H54 (cell line): ENCODE measurements at regions not wholly inside any gene's neighbourhood (a gene's known extent, or its start where the extent isn't known, plus 50 kb on each side); places are given as distances from the start of the nearest gene placed in this dataset.
"Not testable (repeated sequence)": the region's sequence is repeated elsewhere in the genome, so short reads cannot be mapped to it uniquely, and the experiment has no call there.

Experiments
- DNase-seq: peaks from one replicate; pipeline ENCODE4 v3.0.0; 2011; ENCODE audit warnings: low spot score, mixed read lengths; ENCODE audit not compliant: insufficient read length
- FAIRE-seq: peaks from 3 replicates; lab custom pipeline; 2011; peaks lifted over from hg19 to GRCh38; lab: Jason Lieb, UNC
- POLR2A ChIP-seq: IDR thresholded peaks from 2 replicates; pipeline ENCODE4 v1.6.1; 2011; ENCODE audit warnings: low read depth, mild to moderate bottlenecking, low read length

DNA sequence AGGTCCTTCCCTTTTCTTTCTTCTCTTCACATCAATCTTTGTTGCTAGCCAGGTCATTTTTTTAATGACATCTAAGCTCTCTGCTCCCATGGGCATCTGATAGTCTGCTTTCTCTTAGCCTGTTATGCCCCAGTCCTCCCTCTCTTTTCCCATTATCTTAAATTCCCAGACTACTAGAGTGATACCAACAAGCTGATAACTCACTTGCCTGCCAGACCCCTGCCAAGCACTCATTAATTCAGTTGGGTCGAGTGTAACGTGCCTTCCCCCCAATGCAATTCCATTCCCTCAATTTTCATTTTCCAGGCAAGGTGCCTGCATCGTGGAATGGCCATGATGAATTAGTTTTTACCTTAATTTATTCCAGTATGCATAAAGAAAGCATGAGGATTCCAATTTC lies 450.8 kb upstream of the ADAMTS9 start:
- FAIRE-seq (no peak), DNase-seq (no peak)
- TF ChIP-seq POLR2A: no peak

DNA sequence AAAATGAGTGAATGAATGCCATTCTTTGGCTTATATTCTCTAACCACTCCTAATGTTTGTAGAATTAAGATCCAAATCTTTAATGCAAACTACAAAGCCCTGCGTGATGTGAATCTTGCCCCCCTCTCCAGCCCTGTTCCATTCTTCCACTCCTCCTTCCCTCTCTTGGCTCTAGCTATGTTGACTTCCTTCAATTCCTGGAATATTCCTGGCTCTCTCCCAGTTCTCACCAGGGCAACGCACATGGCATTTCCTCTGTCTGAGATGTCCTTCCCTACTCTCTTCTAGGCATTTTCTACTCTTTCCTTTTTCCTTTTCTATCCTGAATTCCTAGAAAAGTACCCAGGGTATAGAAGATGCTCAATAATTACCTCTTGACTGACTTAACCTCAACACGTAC lies 446.0 kb upstream of the ADAMTS9 start:
- FAIRE-seq, DNase-seq: not testable (repeated sequence)

DNA sequence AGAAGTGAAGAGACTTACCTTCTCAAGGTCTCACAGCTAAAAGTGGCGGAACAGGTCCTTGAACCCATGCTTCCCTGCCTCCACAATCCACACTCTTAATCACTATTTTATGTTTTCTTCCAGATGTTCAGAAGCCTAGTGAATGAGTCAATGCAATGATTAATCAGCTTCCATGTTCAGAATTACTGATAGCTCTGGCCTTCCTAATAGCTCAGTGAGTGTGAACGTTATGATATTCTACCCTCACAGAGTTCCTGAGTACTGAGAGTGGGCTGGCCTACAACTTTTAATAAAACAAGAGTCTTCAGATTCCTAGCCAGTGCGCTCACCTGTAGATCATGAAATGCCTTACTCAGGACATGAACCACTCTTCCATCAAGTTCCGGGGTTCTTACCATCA lies 443.0 kb upstream of the ADAMTS9 start:
- no peak for TF ChIP-seq POLR2A
- DNase-seq (no peak), FAIRE-seq (no peak)

DNA sequence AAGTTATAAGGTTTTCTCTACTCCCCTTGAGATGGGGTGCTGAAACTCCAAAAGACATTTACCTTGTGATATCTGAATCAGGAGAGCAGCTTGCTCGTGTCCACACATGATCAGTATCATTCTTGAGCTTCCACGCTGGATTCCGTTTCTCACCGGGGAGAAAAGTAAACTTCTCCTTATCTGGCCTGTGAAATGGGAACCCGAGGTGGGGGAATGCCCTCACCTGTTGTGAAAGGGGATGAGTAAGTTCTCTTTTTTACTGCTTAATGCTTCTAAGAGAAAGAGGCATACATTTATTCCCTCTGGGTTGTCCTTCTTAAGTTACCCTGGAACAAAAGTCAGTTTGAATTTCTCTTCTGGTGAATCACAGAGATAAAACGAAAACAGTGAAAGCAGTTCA lies 440.5 kb upstream of the ADAMTS9 start:
- DNase-seq: no peak
- no peak for FAIRE-seq
- no peak for TF ChIP-seq POLR2A

DNA sequence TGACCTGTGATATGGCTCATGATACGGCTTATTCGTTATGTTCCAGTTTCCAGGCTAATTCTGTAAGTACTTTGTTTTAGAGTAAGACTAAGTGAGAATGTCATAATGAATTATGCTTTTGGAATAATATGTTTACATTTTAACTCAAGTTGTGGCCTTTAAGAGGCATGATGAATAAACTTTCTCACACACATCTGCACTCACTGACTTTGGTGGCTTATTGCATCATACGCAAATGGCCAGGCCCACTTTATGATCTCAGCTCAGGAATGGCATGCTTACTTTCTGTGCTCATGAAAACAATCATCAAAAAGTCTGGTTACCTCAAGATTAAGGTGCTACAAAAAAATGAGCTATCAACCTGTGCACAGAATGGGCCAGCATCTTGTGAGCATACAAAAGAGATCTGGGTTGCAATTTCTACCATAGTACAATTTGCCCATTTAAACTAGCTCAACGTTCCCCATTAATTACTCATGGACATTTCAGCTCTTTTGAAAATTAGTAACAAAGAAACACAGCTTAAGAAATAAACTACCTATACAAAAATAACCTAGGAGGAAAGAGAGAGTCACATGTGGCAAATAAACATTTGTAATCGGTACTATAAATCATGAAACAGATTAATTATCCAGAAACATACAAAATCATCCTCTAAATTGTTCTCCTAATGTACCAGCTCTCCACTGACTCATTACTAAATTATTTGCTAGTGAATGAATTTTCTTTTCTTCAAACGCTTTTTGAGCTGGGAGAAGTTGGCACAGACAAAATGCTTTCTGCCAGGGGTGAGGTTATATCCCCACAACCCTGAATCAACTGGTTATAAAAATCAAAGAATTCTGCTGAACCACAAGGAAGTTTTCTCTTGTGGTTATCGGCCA lies 439.0 kb upstream of the ADAMTS9 start:
- DNase-seq (no peak), FAIRE-seq (no peak)
- no peak for TF ChIP-seq POLR2A

DNA sequence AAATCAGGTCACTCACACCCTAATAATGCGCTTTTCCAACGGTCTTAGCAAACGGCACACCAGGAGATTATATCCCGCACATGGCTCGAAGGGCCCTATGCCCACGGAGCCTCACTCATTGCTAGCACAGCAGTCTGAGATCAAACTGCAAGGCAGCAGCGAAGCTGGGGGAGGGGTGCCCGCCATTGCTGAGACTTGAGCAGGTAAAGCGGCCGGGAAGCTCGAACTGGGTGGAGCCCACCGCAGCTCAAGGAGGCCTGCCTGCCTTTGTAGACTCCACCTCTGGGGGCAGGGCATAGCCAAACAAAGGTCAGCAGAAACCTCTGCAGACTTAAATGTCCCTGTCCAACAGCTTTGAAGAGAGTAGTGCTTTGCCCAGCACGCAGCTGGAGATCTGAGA lies 432.4 kb upstream of the ADAMTS9 start:
- DNase-seq, FAIRE-seq: not testable (repeated sequence)

DNA sequence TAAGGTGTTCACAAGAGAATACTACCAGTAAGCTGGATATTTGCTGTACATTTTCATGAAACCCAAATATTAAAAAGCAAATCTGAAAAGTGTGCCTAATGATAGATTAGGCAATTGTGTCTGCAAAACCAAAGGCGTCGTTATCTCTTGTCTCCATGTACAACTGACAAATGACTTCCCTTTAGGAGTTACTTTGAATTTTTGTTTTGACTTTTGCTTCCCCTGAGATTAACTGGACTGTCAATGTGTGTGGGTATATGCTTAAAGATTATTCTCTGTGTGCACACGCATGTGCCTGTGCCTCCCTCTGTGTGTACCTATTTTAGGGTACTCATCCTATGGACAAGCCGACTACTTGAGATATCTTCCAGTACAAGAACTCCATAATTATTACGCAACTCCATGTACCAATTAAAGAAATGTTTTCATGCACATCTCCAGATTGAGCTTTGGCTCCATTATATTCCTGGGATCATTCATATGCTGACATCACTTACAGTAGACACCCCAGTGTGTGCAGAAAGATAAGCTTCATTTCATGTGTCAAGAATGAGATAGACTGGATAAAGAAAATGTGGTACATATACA lies 431.2 kb upstream of the ADAMTS9 start:
- no peak for FAIRE-seq
- no peak for DNase-seq
- no peak for TF ChIP-seq POLR2A

DNA sequence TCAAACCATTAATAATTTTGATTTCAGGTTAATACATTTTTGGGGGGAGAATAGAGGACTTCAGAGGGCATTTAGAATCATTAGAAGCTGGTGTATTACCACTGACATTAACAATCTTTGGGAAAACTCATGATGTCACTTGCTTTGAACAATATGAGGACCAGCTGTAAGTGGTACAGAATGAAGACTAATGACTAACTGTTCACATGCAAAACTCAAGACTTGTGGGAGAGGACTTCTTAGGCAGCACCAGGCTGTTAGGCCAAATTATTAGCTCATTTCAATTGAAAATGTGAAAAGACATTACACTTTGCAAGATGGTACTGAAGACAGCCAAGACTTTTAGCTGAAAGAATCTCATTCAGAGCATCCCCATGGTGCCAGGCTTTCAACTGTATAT lies 426.2 kb upstream of the ADAMTS9 start:
- TF ChIP-seq POLR2A: no peak
- DNase-seq: no peak
- no peak for FAIRE-seq

DNA sequence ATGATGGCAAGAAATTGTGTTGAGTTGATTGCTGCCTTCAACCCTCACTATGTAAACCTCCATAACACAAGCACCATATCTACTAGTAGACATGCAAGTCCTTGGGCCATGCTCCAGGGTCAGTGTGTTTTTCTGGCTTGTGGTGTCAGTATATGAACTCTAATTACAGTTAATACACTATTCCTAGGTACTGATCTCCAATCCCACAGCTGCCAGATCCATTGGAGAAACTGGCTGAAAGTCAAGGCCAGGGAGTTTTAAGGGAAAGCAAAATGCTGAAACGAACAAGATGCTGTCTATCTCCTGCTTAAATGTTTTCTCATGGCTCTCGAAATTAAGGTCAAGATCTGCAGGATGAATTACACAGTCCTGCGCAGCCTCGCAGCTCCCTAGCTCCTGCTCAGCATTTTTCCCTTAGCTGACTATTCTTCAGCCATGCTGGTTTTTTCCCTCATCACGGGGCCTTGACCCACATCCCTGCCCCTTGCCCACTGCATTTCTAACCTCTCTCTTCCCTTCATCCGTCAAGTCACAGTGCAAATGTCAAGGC lies 425.0 kb upstream of the ADAMTS9 start:
- DNase-seq: no peak

DNA sequence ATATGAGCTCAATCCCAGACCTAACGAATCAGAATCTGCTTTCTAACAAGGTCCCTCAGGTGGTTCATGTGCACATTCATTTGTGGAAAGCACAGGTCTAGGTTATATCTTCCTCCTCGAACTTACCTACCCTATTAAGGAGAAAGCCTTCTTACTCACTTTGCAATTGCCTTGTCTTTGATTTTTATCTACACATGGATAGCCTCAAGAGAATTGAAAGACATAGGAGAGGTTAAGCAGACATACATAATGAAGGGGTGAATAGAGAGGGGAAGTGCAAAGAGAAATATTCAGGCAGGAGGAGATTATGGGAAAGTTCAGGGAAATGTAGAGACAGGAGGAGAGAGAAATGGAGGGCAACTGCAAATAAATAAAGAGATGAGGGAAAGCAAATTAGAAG lies 422.9 kb upstream of the ADAMTS9 start:
- TF ChIP-seq POLR2A: no peak
- FAIRE-seq (no peak), DNase-seq (no peak)

More for the DNA sequence above, 425.0 kb upstream of the ADAMTS9 start:
- FAIRE-seq: no peak
- no peak for TF ChIP-seq POLR2A

DNA sequence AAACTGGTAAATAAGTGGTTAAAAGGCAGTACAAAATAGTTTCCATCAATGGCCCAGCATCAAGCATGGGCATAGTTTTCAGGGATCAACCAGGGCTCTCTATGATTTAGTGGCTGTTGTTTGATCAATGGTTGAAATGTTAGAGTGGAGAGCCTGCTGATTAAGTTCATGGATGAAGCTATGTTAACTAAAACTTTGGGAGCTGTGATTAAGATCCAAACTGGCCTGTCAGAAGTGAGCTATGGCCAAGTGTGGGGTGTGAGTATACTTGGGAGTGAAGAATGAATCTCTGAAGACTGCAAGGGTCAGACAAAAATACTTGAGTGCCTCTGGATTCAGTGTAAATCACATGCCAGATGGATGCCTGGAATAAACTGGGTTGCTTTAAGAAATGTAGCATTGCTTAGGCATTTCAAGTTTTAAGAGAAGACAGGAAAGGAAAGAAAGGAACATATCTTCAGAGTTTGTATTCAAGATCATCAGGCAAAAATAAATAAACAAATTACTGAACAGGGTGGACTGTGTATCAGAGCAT lies 422.2 kb upstream of the ADAMTS9 start:
- FAIRE-seq (no peak), DNase-seq (no peak)
- TF ChIP-seq POLR2A: no peak

DNA sequence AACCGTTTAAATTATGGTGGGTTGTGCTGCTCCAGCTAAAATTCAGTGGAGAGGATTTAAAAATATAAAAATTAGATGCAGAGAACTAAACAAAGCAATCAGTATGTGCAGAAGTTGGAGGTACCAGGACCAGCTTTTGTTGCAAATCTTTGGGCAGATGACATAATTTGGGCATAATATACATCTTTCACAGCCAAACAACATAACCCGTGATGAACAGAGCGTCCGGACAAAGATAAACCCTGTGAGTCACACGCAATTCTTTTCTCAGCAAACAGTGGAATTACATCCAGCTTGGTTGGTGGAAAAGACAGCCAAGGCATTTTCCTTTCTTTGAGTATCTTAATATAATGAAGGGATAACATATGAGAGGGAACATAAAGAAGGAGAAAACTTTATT lies 419.4 kb upstream of the ADAMTS9 start:
- DNase-seq (no peak), FAIRE-seq (no peak)
- TF ChIP-seq POLR2A: no peak

DNA sequence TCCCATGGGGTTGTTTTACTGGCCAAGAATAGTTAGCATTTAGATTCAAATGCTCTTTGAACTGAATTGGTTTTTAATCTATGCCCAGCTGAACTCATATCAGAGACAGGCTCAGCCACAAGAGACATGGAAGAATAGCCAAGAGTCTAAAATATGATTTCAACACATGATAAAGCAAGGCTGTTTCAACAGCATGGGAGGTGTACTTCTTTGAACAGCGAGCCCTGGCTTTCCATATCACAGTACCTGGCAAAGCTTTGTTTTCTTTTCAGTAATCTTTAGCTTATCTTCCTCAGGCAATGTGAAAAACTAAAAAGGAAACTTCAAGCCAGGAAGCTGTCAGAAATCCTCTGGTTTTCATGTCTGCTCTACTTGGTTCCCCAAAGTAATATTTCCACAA lies 413.6 kb upstream of the ADAMTS9 start:
- no peak for DNase-seq
- no peak for TF ChIP-seq POLR2A
- FAIRE-seq: no peak

DNA sequence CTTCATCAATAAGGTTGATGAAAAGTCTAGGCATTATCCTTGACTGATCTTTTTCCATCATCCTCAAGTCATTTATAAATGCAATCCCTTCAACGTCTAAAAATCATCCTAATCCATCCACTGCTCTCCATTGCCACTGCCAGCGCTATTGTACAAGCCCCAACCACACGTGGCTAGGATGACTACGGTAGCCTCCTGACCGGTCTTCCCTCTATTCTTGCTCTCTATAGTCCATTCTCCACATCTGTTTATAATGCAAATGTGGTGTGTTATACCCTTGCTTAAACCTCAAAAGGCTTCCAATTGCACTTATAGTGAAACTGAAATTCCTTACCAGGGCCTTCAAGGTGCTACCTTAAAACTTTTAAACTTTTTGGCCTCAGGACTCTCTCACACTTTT lies 410.6 kb upstream of the ADAMTS9 start:
- FAIRE-seq (no peak), DNase-seq (no peak)
- TF ChIP-seq POLR2A: no peak
